WERI-Rb-1 (cell line): ENCODE measurements at regions not wholly inside any gene's neighbourhood (a gene's known extent, or its start where the extent isn't known, plus 50 kb on each side); places are given as distances from the start of the nearest gene placed in this dataset.

ENCODE experiments used
- DNase-seq: peaks from one replicate; pipeline ENCODE4 v3.0.0-alpha.2; 2020
- H3K27ac ChIP-seq: fragments of 250-450 bp; sonication (Bioruptor Pico); 2 replicates; pipeline ENCODE4 v1.5.1; 2020; ENCODE audit warnings: mild to moderate bottlenecking, moderate library complexity
- H3K27me3 ChIP-seq: fragments of 250-450 bp; sonication (Bioruptor Pico); 2 replicates; pipeline ENCODE4 v1.5.1; 2021; ENCODE audit warnings: mild to moderate bottlenecking, low read depth, moderate library complexity; ENCODE audit not compliant: insufficient read depth, severe bottlenecking
- H3K36me3 ChIP-seq: fragments of 250-450 bp; sonication (Bioruptor Pico); 2 replicates; pipeline ENCODE4 v1.5.1; 2020; ENCODE audit warnings: mild to moderate bottlenecking, moderate library complexity
- H3K4me3 ChIP-seq: 2 replicates; pipeline ENCODE4 v1.5.1; 2011; ENCODE audit warnings: low read depth, mild to moderate bottlenecking, control low read depth, low read length
- H3K9me3 ChIP-seq: fragments of 250-450 bp; sonication (Bioruptor Pico); 2 replicates; pipeline ENCODE4 v1.5.1; 2021; ENCODE audit warnings: mild to moderate bottlenecking, moderate library complexity; ENCODE audit not compliant: severe bottlenecking
- TF ChIP-seq, protein P1 (sequence below): IDR thresholded peaks from 2 replicates; pipeline ENCODE4 v1.5.1; 2011; ENCODE audit warnings: low read depth, mild to moderate bottlenecking, control low read depth, inconsistent platforms, low read length

DNA sequence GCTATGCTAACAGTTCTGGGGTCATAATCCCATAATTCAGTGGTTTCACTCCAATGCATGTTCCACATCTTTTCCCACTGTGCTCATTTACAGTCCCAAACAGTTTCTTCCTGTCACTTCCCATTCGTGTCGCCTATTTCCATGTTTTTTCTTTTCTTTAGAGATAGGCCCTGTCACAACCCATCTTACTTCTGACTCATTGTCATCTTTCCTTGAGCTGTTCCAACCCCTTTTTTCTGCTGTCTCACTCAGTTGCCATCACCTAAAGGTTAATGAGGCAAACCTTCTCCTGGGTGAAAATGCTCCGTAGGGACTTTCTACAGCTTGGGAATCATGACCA, 814.5 kb downstream of the VGLL3 start:
- Histone ChIP-seq H3K27ac (no peak overlapping the region), H3K36me3 (no peaks in the 10 kb centered on the region), H3K27me3 (no peaks in the 10 kb centered on the region), H3K9me3 (no peaks in the 10 kb centered on the region), H3K4me3 (no peak overlapping the region)
- no peak for DNase-seq
- TF ChIP-seq, protein P1, sequence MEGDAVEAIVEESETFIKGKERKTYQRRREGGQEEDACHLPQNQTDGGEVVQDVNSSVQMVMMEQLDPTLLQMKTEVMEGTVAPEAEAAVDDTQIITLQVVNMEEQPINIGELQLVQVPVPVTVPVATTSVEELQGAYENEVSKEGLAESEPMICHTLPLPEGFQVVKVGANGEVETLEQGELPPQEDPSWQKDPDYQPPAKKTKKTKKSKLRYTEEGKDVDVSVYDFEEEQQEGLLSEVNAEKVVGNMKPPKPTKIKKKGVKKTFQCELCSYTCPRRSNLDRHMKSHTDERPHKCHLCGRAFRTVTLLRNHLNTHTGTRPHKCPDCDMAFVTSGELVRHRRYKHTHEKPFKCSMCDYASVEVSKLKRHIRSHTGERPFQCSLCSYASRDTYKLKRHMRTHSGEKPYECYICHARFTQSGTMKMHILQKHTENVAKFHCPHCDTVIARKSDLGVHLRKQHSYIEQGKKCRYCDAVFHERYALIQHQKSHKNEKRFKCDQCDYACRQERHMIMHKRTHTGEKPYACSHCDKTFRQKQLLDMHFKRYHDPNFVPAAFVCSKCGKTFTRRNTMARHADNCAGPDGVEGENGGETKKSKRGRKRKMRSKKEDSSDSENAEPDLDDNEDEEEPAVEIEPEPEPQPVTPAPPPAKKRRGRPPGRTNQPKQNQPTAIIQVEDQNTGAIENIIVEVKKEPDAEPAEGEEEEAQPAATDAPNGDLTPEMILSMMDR, result no peak

DNA sequence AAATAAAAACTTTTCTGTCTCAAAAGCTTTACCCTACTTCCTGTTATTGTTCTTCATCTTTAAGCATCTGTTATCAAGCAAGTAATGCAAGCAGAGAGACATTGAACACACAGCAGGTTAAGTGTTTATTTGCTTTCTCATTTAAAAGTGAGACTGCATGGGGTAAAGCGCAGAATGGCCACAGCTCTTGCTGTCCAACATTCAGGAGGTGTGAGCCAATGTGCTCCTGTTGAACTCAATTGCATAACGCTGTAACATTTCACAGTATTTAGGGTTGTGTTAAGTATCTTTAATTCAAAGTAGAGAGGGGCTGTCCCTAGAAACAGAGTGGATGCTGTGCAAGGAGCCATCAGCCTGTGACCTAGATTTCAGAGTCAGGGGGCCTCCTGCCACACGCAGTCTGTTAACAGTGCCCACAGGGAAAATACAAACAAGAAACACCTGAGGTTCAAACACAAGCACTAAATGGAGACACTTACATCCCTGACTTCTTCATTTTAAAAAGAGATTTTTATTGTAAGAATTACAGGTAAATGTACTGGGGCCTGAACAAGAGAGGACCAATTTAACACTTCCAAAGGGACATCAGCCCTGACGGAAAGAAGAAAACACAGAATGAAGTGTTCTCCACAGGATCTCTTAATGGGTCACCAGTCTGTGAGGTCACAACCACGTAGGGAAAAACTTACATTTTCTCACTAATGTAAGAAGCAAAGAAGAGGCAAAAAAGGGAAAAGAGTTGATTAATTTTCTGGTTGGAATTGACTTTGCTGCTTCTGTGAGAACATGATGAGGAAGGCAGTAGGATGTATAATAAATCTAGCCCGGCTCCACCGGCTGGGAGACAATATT, 815.1 kb downstream of the VGLL3 start:
- DNase-seq, result no peak
- Histone ChIP-seq H3K36me3 (no peaks in the 10 kb centered on the region), H3K27ac (no peak overlapping the region), H3K9me3 (no peaks in the 10 kb centered on the region), H3K4me3 (no peak overlapping the region), H3K27me3 (no peaks in the 10 kb centered on the region)
- TF ChIP-seq, protein P1, result no peak

DNA sequence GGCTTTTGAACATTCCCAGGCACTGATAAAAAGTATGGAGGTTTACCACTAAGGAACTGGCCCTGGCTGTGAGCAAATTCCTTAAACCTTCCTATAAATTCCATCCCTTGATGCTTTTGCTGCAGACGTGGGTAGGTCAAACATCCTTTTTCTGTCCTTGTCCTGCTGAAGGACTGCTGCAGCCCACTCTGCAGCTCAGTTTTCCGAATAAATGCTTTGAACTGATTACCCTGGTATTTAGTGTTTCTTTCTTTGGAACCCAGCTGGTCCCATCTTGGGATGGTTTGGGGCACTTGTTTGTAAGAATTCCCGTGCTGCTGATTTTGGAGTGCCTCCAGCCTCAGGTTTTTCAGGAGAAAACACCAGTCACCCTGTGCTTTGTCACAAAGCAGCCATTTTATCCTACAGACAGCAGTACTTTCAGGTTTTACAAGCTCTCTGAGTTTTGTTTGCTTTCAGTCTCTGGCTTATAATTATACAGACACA, 815.9 kb downstream of the VGLL3 start:
- no peak for DNase-seq
- Histone ChIP-seq H3K9me3 (no peaks in the 10 kb centered on the region), H3K27me3 (no peaks in the 10 kb centered on the region), H3K4me3 (no peak overlapping the region), H3K36me3 (no peaks in the 10 kb centered on the region), H3K27ac (no peak overlapping the region)
- TF ChIP-seq, protein P1, result no peak

DNA sequence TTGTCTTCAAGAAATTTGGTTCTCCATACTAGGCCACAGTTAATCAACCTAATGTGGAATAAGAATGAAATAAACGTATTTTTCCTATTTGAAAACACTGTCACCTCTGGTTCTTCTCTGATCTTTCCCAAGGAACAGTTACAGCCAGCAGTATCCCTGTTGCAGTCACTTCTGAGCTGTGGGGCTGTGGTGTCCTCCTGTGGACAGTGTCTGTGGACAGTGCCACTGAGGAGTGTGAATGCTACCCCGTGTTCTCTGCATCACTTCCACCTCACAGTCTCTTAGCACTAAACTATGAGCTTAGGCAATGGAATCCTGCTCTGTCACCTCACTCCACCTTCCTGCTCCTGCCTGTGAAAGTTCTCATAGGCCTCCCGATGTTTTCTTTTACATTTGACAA, 817.5 kb downstream of the VGLL3 start:
- H3K9me3 ChIP-seq, result no peaks in the 10 kb centered on the region
- no peaks in the 10 kb centered on the region for H3K36me3 ChIP-seq
- no peak overlapping the region for H3K4me3 ChIP-seq
- no peak overlapping the region for H3K27ac ChIP-seq
- TF ChIP-seq, protein P1, result 0 out of 2 replicates have a peak, but pooled peaks have one; percentile 3
- no peak for DNase-seq
- no peaks in the 10 kb centered on the region for H3K27me3 ChIP-seq

DNA sequence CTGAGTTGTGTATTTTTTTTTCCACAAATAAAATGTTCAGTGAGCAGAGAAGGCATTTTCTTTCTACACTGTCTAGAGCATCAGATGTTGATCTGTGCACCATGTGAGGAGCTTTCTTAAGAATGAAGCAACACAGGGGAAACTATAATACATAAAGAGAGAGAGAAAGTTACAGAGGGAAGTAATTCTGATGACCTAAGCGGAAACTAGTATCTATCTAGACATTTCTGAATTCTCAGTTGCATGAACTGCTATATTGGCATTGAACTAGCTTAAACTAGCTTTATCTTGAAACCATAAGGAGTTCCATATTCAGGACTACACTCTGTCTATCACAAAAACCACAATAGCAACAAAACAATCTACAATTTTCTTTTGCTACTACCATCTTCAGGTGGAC, 822.4 kb downstream of the VGLL3 start:
- H3K27me3 ChIP-seq, result no peaks in the 10 kb centered on the region
- H3K4me3 ChIP-seq, result no peak overlapping the region
- no peak for DNase-seq
- TF ChIP-seq, protein P1, result no peak
- H3K9me3 ChIP-seq, result no peaks in the 10 kb centered on the region
- H3K36me3 ChIP-seq, result no peaks in the 10 kb centered on the region
- no peak overlapping the region for H3K27ac ChIP-seq
